HepG2 (cell line): ENCODE measurements at regions not wholly inside any gene's neighbourhood (a gene's known extent, or its start where the extent isn't known, plus 50 kb on each side); places are given as distances from the start of the nearest gene placed in this dataset.

ENCODE experiments used
- ATAC-seq: fragments of 200-7000 bp; cut with Tn5 transposase; 3 replicates; pipeline ENCODE4 v1.9.1; 2020; ENCODE audit warnings: mild to moderate bottlenecking, moderate library complexity
- BruUV-seq: library from RNA; stranded (reverse); fragments of 400-500 nt; replicated peaks from 2 replicates; lab custom pipeline; 2021; lab: Mats Ljungman, UMichigan
- CTCF ChIA-PET: fragments of 300-600 bp; formaldehyde crosslinking; extraction: SDS; loops from one replicate; lab custom pipeline; 2021; ENCODE audit warnings: low total read pairs, inconsistent platforms, low intra/inter-chr PET ratio; lab: Yijun Ruan, JAX
- POLR2A ChIA-PET: fragments of 350-600 bp; sonication (Branson Sonifier 250); formaldehyde crosslinking; loops from one replicate; lab custom pipeline; 2020; ENCODE audit warnings: antibody characterized with exemption, inconsistent platforms; lab: Yijun Ruan, JAX
- DNase-seq: peaks from one replicate; pipeline ENCODE4 v3.0.0-alpha.2; 2015; ENCODE audit warnings: low spot score
- FAIRE-seq: peaks from 3 replicates; lab custom pipeline; 2011; peaks lifted over from hg19 to GRCh38; lab: Jason Lieb, UNC
- H2AFZ ChIP-seq: one replicate; pipeline ENCODE4 v1.6.1; 2011; ENCODE audit warnings: low read length, inconsistent platforms
- H3K27ac ChIP-seq: fragments of 300-600 bp; 3 replicates; pipeline ENCODE4 v1.8.0; 2011; ENCODE audit warnings: mixed run types, mild to moderate bottlenecking, mixed read lengths, low read length, inconsistent platforms; ENCODE audit not compliant: insufficient read depth; ENCODE audit errors: extremely low read length
- H3K27me3 ChIP-seq, 2 experiments: fragments of 200-600 bp in 1 of 2; 2 replicates in 1 of 2; 3 replicates in 1 of 2; pipeline versions ENCODE4 v1.6.0 to v1.8.0; 2011; ENCODE audit warnings: low read length in 2 of 2, mild to moderate bottlenecking in 2 of 2, moderate library complexity in 2 of 2, inconsistent platforms in 1 of 2; ENCODE audit not compliant: insufficient read depth in 2 of 2, control insufficient read depth in 1 of 2
- H3K36me3 ChIP-seq, 2 experiments: fragments of 200-600 bp in 1 of 2; replicated peaks in 1 of 2; 2 replicates in 1 of 2; 3 replicates in 1 of 2; pipeline versions ENCODE4 v1.5.1 to v1.8.0; 2011; ENCODE audit warnings: low read length in 2 of 2, inconsistent platforms in 1 of 2; ENCODE audit not compliant: insufficient read depth in 2 of 2, control insufficient read depth in 1 of 2
- H3K4me1 ChIP-seq: 2 replicates; pipeline ENCODE4 v1.5.1; 2012; ENCODE audit warnings: low read length, inconsistent platforms; ENCODE audit not compliant: insufficient read depth
- H3K4me2 ChIP-seq: 2 replicates; pipeline ENCODE4 v1.6.0; 2011; ENCODE audit warnings: low read depth, low read length, inconsistent platforms
- H3K4me3 ChIP-seq, 3 experiments: fragments of 200-600 bp in 1 of 3; sonication (generic), shearing (Covaris generic) in 1 of 3; replicated peaks in 1 of 3; 2 replicates each; pipeline ENCODE4 v1.5.1; 2011 to 2016; ENCODE audit warnings: low read length in 3 of 3, inconsistent platforms in 2 of 3, low read depth in 2 of 3, mild to moderate bottlenecking in 2 of 3, control low read depth in 1 of 3, mixed read lengths in 1 of 3; ENCODE audit not compliant: insufficient read depth in 1 of 3
- H3K79me2 ChIP-seq: one replicate; pipeline ENCODE4 v1.6.1; 2011; ENCODE audit warnings: low read length, inconsistent platforms; ENCODE audit not compliant: insufficient read depth
- H3K9ac ChIP-seq: 2 replicates; pipeline ENCODE4 v1.6.0; 2011; ENCODE audit warnings: mild to moderate bottlenecking, low read depth, low read length, inconsistent platforms; ENCODE audit not compliant: insufficient read depth
- H3K9me3 ChIP-seq: 2 replicates; pipeline ENCODE4 v1.5.1; 2012; ENCODE audit warnings: mild to moderate bottlenecking, low read length
- H4K20me1 ChIP-seq: 2 replicates; pipeline ENCODE4 v1.6.0; 2011; ENCODE audit warnings: inconsistent platforms, mild to moderate bottlenecking, low read length, moderate library complexity; ENCODE audit not compliant: insufficient read depth
- CTCF ChIP-seq: sonication (generic); formaldehyde crosslinking; IDR thresholded peaks from 2 replicates; pipeline ENCODE4 v1.5.0; 2020; ENCODE audit warnings: mild to moderate bottlenecking, missing genetic modification reagents, moderate library complexity
- ELF3 ChIP-seq: IDR thresholded peaks from 2 replicates; pipeline ENCODE4 v1.6.1; 2016; ENCODE audit warnings: missing genetic modification reagents, missing compliant biosample characterization
- HHEX ChIP-seq: IDR thresholded peaks from 2 replicates; pipeline ENCODE4 v1.6.1; 2016; ENCODE audit warnings: control low read depth
- IRX3 ChIP-seq: sonication (generic); formaldehyde crosslinking; IDR thresholded peaks from 2 replicates; pipeline ENCODE4 v1.8.1; 2023; ENCODE audit warnings: mild to moderate bottlenecking, low read depth, missing genetic modification reagents, borderline replicate concordance
- KLF15 ChIP-seq: sonication (generic); formaldehyde crosslinking; IDR thresholded peaks from 2 replicates; pipeline ENCODE4 v1.8.1; 2023; ENCODE audit warnings: borderline replicate concordance, mild to moderate bottlenecking, inconsistent platforms, missing genetic modification reagents, mixed read lengths
- TEAD3 ChIP-seq: optimal IDR thresholded peaks from 2 replicates; pipeline ENCODE3; 2016; ENCODE audit warnings: borderline replicate concordance
- WGBS: methylation state at CpG from one replicate; pipeline ENCODE4 v1.1.6; 2017; ENCODE audit warnings: low lambda C conversion rate; 5-methylcytosine and 5-hydroxymethylcytosine counted together
- in situ Hi-C: cut with HindIII; loops from 2 replicates; pipeline ENCODE4 v1.10.0; 2017; ENCODE audit warnings: low pct_unique_long_range_greater_than_20kb; ENCODE audit not compliant: extremely low pct_ligation_motif_present
- intact Hi-C: fragments of 100-400 bp; cut with micrococcal nuclease; formaldehyde crosslinking; loops from one replicate; pipeline ENCODE4 v1.10.0; 2022; ENCODE audit not compliant: unreplicated experiment
- TF ChIP-seq, protein P1 (sequence below), 2 experiments: sonication (generic) in 1 of 2; formaldehyde crosslinking in 1 of 2; IDR thresholded peaks; 2 replicates each; pipeline versions ENCODE4 v1.4.0 to v1.6.1; 2016 to 2020; ENCODE audit warnings: borderline replicate concordance in 1 of 2, low read depth in 1 of 2, mild to moderate bottlenecking in 1 of 2, missing genetic modification reagents in 1 of 2

DNA sequence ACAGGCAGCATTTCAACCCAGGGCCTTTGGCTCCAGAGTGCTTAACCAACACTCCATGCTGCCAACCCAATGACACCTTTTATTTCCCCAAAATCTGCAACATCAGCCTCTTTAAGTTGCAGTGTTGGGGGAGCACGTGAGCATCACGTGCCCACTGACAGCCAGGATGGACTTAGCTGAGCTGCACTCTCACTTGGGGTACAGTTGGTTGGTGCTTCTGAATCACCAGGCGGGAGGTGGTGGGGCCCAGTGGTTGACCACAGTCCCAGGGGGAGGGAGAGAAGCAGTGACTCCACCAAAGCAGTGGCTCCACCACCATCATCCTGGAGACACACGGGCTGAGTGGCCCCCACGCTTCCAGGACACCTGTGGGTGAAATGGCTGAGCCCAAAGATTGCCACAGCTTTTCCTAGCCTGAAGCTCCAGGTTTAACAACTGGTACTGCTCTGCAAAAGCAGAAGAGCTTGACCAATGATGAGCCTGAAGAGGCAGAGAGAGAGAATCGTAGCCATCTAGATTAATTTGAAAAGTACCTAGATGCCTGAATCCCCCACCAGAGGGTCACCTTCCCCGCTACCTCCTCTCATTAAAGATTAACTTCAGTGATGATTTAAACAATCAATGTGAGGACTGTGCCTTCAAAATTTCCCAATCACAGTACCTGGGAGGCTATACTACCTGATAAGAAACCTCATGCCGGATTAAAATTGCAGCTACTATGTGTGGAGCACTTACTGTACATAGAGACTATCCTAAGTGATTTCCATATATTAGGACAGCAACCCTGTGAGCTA is 193.8 kb downstream of the FOXO1 start:
- Histone ChIP-seq H3K9ac (no peak overlapping the region), H3K4me3 (no peak overlapping the region), H3K4me2 (no peak overlapping the region), H3K36me3 (no peaks in the 10 kb centered on the region), H4K20me1 (no peaks in the 10 kb centered on the region), H2AFZ (no peak overlapping the region), H3K9me3 (no peaks in the 10 kb centered on the region), H3K79me2 (no peaks in the 10 kb centered on the region), H3K27ac (no peak overlapping the region), H3K4me1 (peaks cover 64% of the 10 kb centered on the region), H3K27me3 (no peaks in the 10 kb centered on the region)
- FAIRE-seq (peak; percentile 42), DNase-seq (peak; percentile 30), ATAC-seq (peak; percentile 46)
- BruUV-seq = no TSS peak
- in situ Hi-C loops = no loop called here
- intact Hi-C loops = no loop called here
- ChIA-PET POLR2A (no interaction called here), CTCF (no interaction called here)
- TF ChIP-seq ELF3 (CRISPR knock-in tag) (no peak), TEAD3 (CRISPR knock-in tag) (no peak), IRX3 (CRISPR knock-in tag) (no peak), HHEX (CRISPR knock-in tag) (no peak), CTCF (CRISPR knock-in tag) (0 out of 2 replicates have a peak, but pooled peaks have one; percentile 11), KLF15 (CRISPR knock-in tag) (no peak)
- TF ChIP-seq, protein P1, sequence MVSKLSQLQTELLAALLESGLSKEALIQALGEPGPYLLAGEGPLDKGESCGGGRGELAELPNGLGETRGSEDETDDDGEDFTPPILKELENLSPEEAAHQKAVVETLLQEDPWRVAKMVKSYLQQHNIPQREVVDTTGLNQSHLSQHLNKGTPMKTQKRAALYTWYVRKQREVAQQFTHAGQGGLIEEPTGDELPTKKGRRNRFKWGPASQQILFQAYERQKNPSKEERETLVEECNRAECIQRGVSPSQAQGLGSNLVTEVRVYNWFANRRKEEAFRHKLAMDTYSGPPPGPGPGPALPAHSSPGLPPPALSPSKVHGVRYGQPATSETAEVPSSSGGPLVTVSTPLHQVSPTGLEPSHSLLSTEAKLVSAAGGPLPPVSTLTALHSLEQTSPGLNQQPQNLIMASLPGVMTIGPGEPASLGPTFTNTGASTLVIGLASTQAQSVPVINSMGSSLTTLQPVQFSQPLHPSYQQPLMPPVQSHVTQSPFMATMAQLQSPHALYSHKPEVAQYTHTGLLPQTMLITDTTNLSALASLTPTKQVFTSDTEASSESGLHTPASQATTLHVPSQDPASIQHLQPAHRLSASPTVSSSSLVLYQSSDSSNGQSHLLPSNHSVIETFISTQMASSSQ (IDR thresholded peaks at IDR 0.05; ENCODE audit: low read depth) = 0 out of 2 replicates have a peak, but pooled peaks have one; percentile 9
- TF ChIP-seq, protein P1 (CRISPR knock-in tag; IDR thresholded peaks at IDR 0.05; ENCODE audit: borderline replicate concordance) = 0 out of 2 replicates have a peak, but pooled peaks have one; percentile 30
- WGBS = 77% methylated on average over 6 of the region's 8 CpGs
